Astrocyte (in vitro differentiated cells and primary cell): ENCODE measurements at regions not wholly inside any gene's neighbourhood (a gene's known extent, or its start where the extent isn't known, plus 50 kb on each side); places are given as distances from the start of the nearest gene placed in this dataset.

Source experiments
- DNase-seq: peaks from one replicate; pipeline ENCODE4 v3.0.0-alpha.2; 2010; ENCODE audit warnings: low read depth
- FAIRE-seq: peaks from 2 replicates; lab custom pipeline; 2011; peaks lifted over from hg19 to GRCh38; lab: Jason Lieb, UNC
- H2AFZ ChIP-seq: 2 replicates; pipeline ENCODE4 v1.6.0; 2012; ENCODE audit warnings: low read depth, low read length, inconsistent platforms
- H3K27ac ChIP-seq: 2 replicates; pipeline ENCODE4 v1.5.1; 2011; ENCODE audit warnings: low read depth, low read length, inconsistent platforms
- H3K27me3 ChIP-seq: 2 replicates; pipeline ENCODE4 v1.6.0; 2011; ENCODE audit warnings: low read length, inconsistent platforms; ENCODE audit not compliant: insufficient read depth
- H3K36me3 ChIP-seq: 2 replicates; pipeline ENCODE4 v1.5.1; 2011; ENCODE audit warnings: low read length, inconsistent platforms; ENCODE audit not compliant: insufficient read depth
- H3K4me1 ChIP-seq: 2 replicates; pipeline ENCODE4 v1.5.1; 2011; ENCODE audit warnings: low read length, inconsistent platforms; ENCODE audit not compliant: insufficient read depth
- H3K4me2 ChIP-seq: 2 replicates; pipeline ENCODE4 v1.6.0; 2012; ENCODE audit warnings: low read length, inconsistent platforms
- H3K4me3 ChIP-seq: 2 replicates; pipeline ENCODE4 v1.5.1; 2011; ENCODE audit warnings: low read depth, mild to moderate bottlenecking, low read length, inconsistent platforms; ENCODE audit not compliant: insufficient read depth
- H3K79me2 ChIP-seq: 2 replicates; pipeline ENCODE4 v1.6.0; 2012; ENCODE audit warnings: mild to moderate bottlenecking, low read length, inconsistent platforms; ENCODE audit not compliant: insufficient read depth
- H3K9ac ChIP-seq: 2 replicates; pipeline ENCODE4 v1.6.0; 2012; ENCODE audit warnings: mild to moderate bottlenecking, low read length, inconsistent platforms
- H3K9me3 ChIP-seq: 2 replicates; pipeline ENCODE4 v1.5.1; 2012; ENCODE audit warnings: low read depth, mild to moderate bottlenecking, low read length, inconsistent platforms; ENCODE audit not compliant: insufficient read depth
- H4K20me1 ChIP-seq: 2 replicates; pipeline ENCODE4 v1.6.0; 2012; ENCODE audit warnings: low read length, inconsistent platforms; ENCODE audit not compliant: insufficient read depth
- H3K27ac Mint-ChIP-seq: one replicate; pipeline ENCODE4 v1.8.0; 2021; ENCODE audit warnings: mild to moderate bottlenecking, mixed read lengths; ENCODE audit not compliant: unreplicated experiment
- H3K27me3 Mint-ChIP-seq: one replicate; pipeline ENCODE4 v1.8.0; 2021; ENCODE audit warnings: low read depth, mixed read lengths; ENCODE audit not compliant: unreplicated experiment
- H3K36me3 Mint-ChIP-seq: one replicate; pipeline ENCODE4 v1.8.0; 2021; ENCODE audit warnings: low read depth, mixed read lengths; ENCODE audit not compliant: unreplicated experiment
- H3K4me1 Mint-ChIP-seq: one replicate; pipeline ENCODE4 v1.8.0; 2021; ENCODE audit warnings: low read depth, mixed read lengths; ENCODE audit not compliant: unreplicated experiment
- H3K4me3 Mint-ChIP-seq: one replicate; pipeline ENCODE4 v1.8.0; 2021; ENCODE audit warnings: mild to moderate bottlenecking, moderate library complexity, mixed read lengths; ENCODE audit not compliant: unreplicated experiment
- H3K9me3 Mint-ChIP-seq: one replicate; pipeline ENCODE4 v1.8.0; 2021; ENCODE audit warnings: mild to moderate bottlenecking, mixed read lengths; ENCODE audit not compliant: unreplicated experiment
- EZH2 ChIP-seq: IDR thresholded peaks from 2 replicates; pipeline ENCODE4 v1.6.1; 2012; ENCODE audit warnings: mild to moderate bottlenecking, low read length, inconsistent platforms; ENCODE audit not compliant: insufficient read depth
- TF ChIP-seq, protein P1 (sequence below): IDR thresholded peaks from 2 replicates; pipeline ENCODE4 v1.5.1; 2011; ENCODE audit warnings: low read depth, mild to moderate bottlenecking, inconsistent platforms, low read length, moderate library complexity; ENCODE audit not compliant: insufficient read depth

GRCh38 chr2:129756276-129756675 is 223.2 kb upstream of the RAB6C start:
- FAIRE-seq = no peak
- H3K4me3 Mint-ChIP-seq = no peak overlapping the region

GRCh38 chr2:129757366-129757914 is 222.0 kb upstream of the RAB6C start:
- Histone ChIP-seq H3K4me2 (no peak overlapping the region), H2AFZ (no peak overlapping the region), H3K9me3 (no peaks in the 10 kb centered on the region), H3K4me3 (no peak overlapping the region), H3K9ac (no peak overlapping the region), H3K4me1 (no peaks in the 10 kb centered on the region), H3K27me3 (no peaks in the 10 kb centered on the region), H3K36me3 (no peaks in the 10 kb centered on the region), H4K20me1 (no peaks in the 10 kb centered on the region), H3K79me2 (no peaks in the 10 kb centered on the region), H3K27ac (no peak overlapping the region)
- peaks cover 3% of the 10 kb centered on the region for H3K9me3 Mint-ChIP-seq
- H3K4me3 Mint-ChIP-seq = no peak overlapping the region
- FAIRE-seq = no peak
- H3K36me3 Mint-ChIP-seq = no peaks in the 10 kb centered on the region
- DNase-seq = no peak
- H3K27ac Mint-ChIP-seq = no peak overlapping the region
- no peak for TF ChIP-seq EZH2
- TF ChIP-seq, protein P1, sequence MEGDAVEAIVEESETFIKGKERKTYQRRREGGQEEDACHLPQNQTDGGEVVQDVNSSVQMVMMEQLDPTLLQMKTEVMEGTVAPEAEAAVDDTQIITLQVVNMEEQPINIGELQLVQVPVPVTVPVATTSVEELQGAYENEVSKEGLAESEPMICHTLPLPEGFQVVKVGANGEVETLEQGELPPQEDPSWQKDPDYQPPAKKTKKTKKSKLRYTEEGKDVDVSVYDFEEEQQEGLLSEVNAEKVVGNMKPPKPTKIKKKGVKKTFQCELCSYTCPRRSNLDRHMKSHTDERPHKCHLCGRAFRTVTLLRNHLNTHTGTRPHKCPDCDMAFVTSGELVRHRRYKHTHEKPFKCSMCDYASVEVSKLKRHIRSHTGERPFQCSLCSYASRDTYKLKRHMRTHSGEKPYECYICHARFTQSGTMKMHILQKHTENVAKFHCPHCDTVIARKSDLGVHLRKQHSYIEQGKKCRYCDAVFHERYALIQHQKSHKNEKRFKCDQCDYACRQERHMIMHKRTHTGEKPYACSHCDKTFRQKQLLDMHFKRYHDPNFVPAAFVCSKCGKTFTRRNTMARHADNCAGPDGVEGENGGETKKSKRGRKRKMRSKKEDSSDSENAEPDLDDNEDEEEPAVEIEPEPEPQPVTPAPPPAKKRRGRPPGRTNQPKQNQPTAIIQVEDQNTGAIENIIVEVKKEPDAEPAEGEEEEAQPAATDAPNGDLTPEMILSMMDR = no peak
- H3K27me3 Mint-ChIP-seq = peaks cover 30% of the 10 kb centered on the region
- H3K4me1 Mint-ChIP-seq = no peaks in the 10 kb centered on the region

More at GRCh38 chr2:129756276-129756675, 223.2 kb upstream of the RAB6C start:
- no peaks in the 10 kb centered on the region for H4K20me1 ChIP-seq
- no peak overlapping the region for H3K4me2 ChIP-seq
- Mint-ChIP-seq H3K27me3 (peaks cover 32% of the 10 kb centered on the region), H3K36me3 (no peaks in the 10 kb centered on the region), H3K9me3 (peaks cover 3% of the 10 kb centered on the region), H3K4me1 (no peaks in the 10 kb centered on the region), H3K27ac (no peak overlapping the region)
- H3K36me3 ChIP-seq = no peaks in the 10 kb centered on the region
- no peaks in the 10 kb centered on the region for H3K27me3 ChIP-seq
- no peak for DNase-seq
- no peak overlapping the region for H3K9ac ChIP-seq
- H3K9me3 ChIP-seq = no peaks in the 10 kb centered on the region
- H3K27ac ChIP-seq = no peak overlapping the region
- H3K4me1 ChIP-seq = no peaks in the 10 kb centered on the region
- H3K79me2 ChIP-seq = no peaks in the 10 kb centered on the region
- H3K4me3 ChIP-seq = no peak overlapping the region
- TF ChIP-seq EZH2 = no peak
- no peak overlapping the region for H2AFZ ChIP-seq

- Histone ChIP-seq H3K9ac (no peak overlapping the region), H3K36me3 (no peaks in the 10 kb centered on the region), H3K27ac (no peak overlapping the region), H3K9me3 (no peaks in the 10 kb centered on the region), H3K4me3 (no peak overlapping the region), H3K79me2 (no peaks in the 10 kb centered on the region), H3K4me2 (peak overlapping the region; percentile 54), H3K4me1 (no peaks in the 10 kb centered on the region), H2AFZ (peak overlapping the region; percentile 52), H4K20me1 (no peaks in the 10 kb centered on the region), H3K27me3 (no peaks in the 10 kb centered on the region)
- FAIRE-seq = no peak
- no peaks in the 10 kb centered on the region for H3K36me3 Mint-ChIP-seq
- peaks cover 28% of the 10 kb centered on the region for H3K27me3 Mint-ChIP-seq
- TF ChIP-seq EZH2 = no peak
- TF ChIP-seq, protein P1 = no peak
- no peak overlapping the region for H3K27ac Mint-ChIP-seq
- H3K4me3 Mint-ChIP-seq = no peak overlapping the region
- DNase-seq = no peak
- H3K9me3 Mint-ChIP-seq = peaks cover 3% of the 10 kb centered on the region
- H3K4me1 Mint-ChIP-seq = no peaks in the 10 kb centered on the region
Observed at GRCh38 chr2:129757915-129758783, 221.3 kb upstream of the RAB6C start.
